Testis (tissue), 2 donors: ENCODE measurements at regions not wholly inside any gene's neighbourhood (a gene's known extent, or its start where the extent isn't known, plus 50 kb on each side); places are given as distances from the start of the nearest gene placed in this dataset.

Source experiments
- POLR2A ChIP-seq: fragments of 450-650 bp; IDR thresholded peaks from one replicate; pipeline ENCODE4 v1.6.1; 2017; ENCODE audit warnings: antibody characterized with exemption, mild to moderate bottlenecking, moderate library complexity
- TF ChIP-seq, protein P1 (sequence below), 3 experiments: fragments of 450-650 bp in 2 of 3; fragments of 200-600 bp in 1 of 3; sonication (generic) in 1 of 3; IDR thresholded peaks; one replicate each; pipeline ENCODE4 v1.5.1; 2016 to 2019; ENCODE audit warnings: antibody characterized with exemption in 3 of 3, mild to moderate bottlenecking in 2 of 3, moderate library complexity in 1 of 3

DNA sequence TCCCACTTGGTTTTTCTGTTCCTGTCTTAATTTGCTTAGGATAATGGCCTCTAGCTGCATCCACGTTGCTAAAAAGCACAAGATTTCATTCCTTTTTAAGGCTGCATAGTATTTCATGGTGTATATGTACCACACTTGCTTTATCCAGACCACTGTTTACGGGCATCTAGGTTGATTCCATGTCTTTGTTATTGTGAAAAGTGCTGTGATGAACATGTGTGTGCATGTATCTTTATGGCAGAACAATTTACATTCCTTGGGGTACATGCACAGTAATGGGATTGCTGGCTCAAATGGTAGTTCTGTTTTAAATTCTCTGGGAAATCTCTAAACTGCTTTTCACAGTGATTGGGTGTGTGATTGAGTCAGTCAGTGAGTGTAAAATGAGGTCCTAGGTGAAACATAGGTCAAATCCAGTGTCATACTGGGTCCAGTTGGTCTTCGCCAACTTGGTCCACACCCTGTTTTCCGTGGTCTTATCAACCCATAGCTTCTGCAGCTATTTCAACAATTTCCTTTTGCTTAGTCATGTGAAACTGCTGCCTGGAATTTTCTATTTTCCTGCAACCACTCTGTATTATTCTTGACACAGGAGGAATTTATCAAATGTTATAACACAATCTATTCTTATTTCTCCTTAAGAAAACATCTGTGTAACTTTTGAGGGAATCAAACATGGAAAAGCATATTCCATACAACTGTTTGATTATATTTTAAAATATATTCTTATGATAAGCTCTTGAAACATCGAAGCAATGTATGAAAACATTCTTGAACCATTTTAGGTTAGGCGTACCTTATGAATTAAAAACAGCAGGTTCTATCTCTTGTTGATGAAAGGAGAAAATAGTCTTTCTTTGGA, 82.9 kb downstream of the ADCYAP1 start:
- no peak for TF ChIP-seq POLR2A
- TF ChIP-seq, protein P1, sequence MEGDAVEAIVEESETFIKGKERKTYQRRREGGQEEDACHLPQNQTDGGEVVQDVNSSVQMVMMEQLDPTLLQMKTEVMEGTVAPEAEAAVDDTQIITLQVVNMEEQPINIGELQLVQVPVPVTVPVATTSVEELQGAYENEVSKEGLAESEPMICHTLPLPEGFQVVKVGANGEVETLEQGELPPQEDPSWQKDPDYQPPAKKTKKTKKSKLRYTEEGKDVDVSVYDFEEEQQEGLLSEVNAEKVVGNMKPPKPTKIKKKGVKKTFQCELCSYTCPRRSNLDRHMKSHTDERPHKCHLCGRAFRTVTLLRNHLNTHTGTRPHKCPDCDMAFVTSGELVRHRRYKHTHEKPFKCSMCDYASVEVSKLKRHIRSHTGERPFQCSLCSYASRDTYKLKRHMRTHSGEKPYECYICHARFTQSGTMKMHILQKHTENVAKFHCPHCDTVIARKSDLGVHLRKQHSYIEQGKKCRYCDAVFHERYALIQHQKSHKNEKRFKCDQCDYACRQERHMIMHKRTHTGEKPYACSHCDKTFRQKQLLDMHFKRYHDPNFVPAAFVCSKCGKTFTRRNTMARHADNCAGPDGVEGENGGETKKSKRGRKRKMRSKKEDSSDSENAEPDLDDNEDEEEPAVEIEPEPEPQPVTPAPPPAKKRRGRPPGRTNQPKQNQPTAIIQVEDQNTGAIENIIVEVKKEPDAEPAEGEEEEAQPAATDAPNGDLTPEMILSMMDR (IDR thresholded peaks at IDR 0.05) = no peak
